Stomach (tissue), 8 donors: ENCODE measurements at regions not wholly inside any gene's neighbourhood (a gene's known extent, or its start where the extent isn't known, plus 50 kb on each side); places are given as distances from the start of the nearest gene placed in this dataset.

ENCODE experiments used
- DNase-seq, 2 donors: peaks; one replicate each; pipeline versions ENCODE4 v3.0.0 to v3.0.0-alpha.2; 2013 to 2019
- H3K27ac ChIP-seq, 5 donors: fragments of 200-600 bp in 4 of 5; sonication (generic) in 4 of 5; one replicate each; pipeline ENCODE4 v1.5.1; 2013 to 2019; ENCODE audit warnings: mild to moderate bottlenecking in 1 of 5, moderate library complexity in 1 of 5
- H3K27me3 ChIP-seq, 3 donors: fragments of 200-600 bp; sonication (generic); one replicate each; pipeline ENCODE4 v1.5.1; 2017 to 2019; ENCODE audit warnings: mixed run types in 1 of 3
- H3K36me3 ChIP-seq, 4 donors: fragments of 200-600 bp; sonication (generic); 1 replicate in 3 of 4; 2 replicates in 1 of 4; pipeline ENCODE4 v1.5.1; 2016 to 2019
- H3K4me1 ChIP-seq, 4 donors: fragments of 200-600 bp; sonication (generic); one replicate each; pipeline ENCODE4 v1.5.1; 2016 to 2019
- H3K4me3 ChIP-seq, 4 donors: fragments of 200-600 bp; sonication (generic) in 3 of 4; one replicate each; pipeline ENCODE4 v1.5.1; 2016 to 2019; ENCODE audit warnings: mild to moderate bottlenecking in 1 of 4
- H3K9me3 ChIP-seq, 4 donors: fragments of 200-600 bp; sonication (generic); one replicate each; pipeline ENCODE4 v1.5.1; 2016 to 2019
- CTCF ChIP-seq, 7 experiments: fragments of 450-650 bp in 4 of 7; fragments of 200-600 bp in 3 of 7; sonication (generic) in 3 of 7; IDR thresholded peaks; one replicate each; pipeline ENCODE4 v1.5.1; 2016 to 2019; ENCODE audit warnings: antibody characterized with exemption in 7 of 7, control low read depth in 2 of 7, mild to moderate bottlenecking in 1 of 7
- EP300 ChIP-seq: sonication (generic); formaldehyde crosslinking; IDR thresholded peaks from one replicate; pipeline ENCODE4 v1.6.1; 2017; ENCODE audit warnings: antibody characterized with exemption
- POLR2A ChIP-seq, 4 donors: fragments of 450-650 bp; IDR thresholded peaks; one replicate each; pipeline ENCODE4 v1.6.1; 2016; ENCODE audit warnings: antibody characterized with exemption in 4 of 4, control low read depth in 2 of 4, mild to moderate bottlenecking in 1 of 4, moderate library complexity in 1 of 4
- POLR2AphosphoS5 ChIP-seq, 3 donors: sonication (generic); formaldehyde crosslinking; IDR thresholded peaks; one replicate each; pipeline ENCODE4 v1.6.1; 2016; ENCODE audit warnings: antibody characterized with exemption in 3 of 3
- WGBS, 5 donors: extraction: QIAGEN DNeasy Blood & Tissue Kit in 3 of 5; methylation state at CpG; one replicate each; pipeline versions ENCODE4 v1.1.5 to v1.1.7; 2013 to 2018; 5-methylcytosine and 5-hydroxymethylcytosine counted together
- intact Hi-C: fragments of 100-400 bp; cut with DNase I; formaldehyde crosslinking; loops from one replicate; pipeline ENCODE4 v1.15.1; 2023; ENCODE audit warnings: low total_unique reads
- donor health status: healthy with polysubstance abuse.
- donor health status: Bipolar disorder and iron deficiency.
- donor health status: healthy.

- Histone ChIP-seq H3K4me1 (no peaks in the 10 kb centered on the region), H3K27me3 (no peaks in the 10 kb centered on the region), H3K9me3 (no peaks in the 10 kb centered on the region), H3K4me3 (no peak overlapping the region), H3K36me3 (no peaks in the 10 kb centered on the region), H3K27ac (no peak overlapping the region)
- intact Hi-C loops: no loop called here
- no peak for TF ChIP-seq EP300
- TF ChIP-seq CTCF (IDR thresholded peaks at IDR 0.05): no peak
- no peak for TF ChIP-seq POLR2AphosphoS5 (IDR thresholded peaks at IDR 0.05)
- TF ChIP-seq POLR2A (IDR thresholded peaks at IDR 0.05): no peak
- 42 to 79% (median 53%) methylated on average over 1 of the region's 1 CpG for WGBS, 5 donors
- peak in 1 of 2 donors; percentile 26 for DNase-seq
Measured at GRCh38 chr14:83153081-83153480, 1619.4 kb upstream of the SEL1L start.

- H3K36me3 ChIP-seq: no peaks in the 10 kb centered on the region
- DNase-seq: no peak
- no peaks in the 10 kb centered on the region for H3K9me3 ChIP-seq
- WGBS, 5 donors: 69 to 83% (median 76%) methylated on average over 5 of the region's 5 CpGs
- intact Hi-C loops: no loop called here
- no peak for TF ChIP-seq POLR2A (IDR thresholded peaks at IDR 0.05)
- no peak for TF ChIP-seq POLR2AphosphoS5 (IDR thresholded peaks at IDR 0.05)
- no peak for TF ChIP-seq EP300
- H3K27me3 ChIP-seq: no peaks in the 10 kb centered on the region
- no peak overlapping the region for H3K4me3 ChIP-seq
- H3K4me1 ChIP-seq: no peaks in the 10 kb centered on the region
- H3K27ac ChIP-seq: no peak overlapping the region
Measured at GRCh38 chr14:83162361-83162929, 1628.8 kb upstream of the SEL1L start.

- Histone ChIP-seq H3K36me3 (no peaks in the 10 kb centered on the region), H3K4me3 (no peak overlapping the region), H3K27ac (no peak overlapping the region), H3K9me3 (no peaks in the 10 kb centered on the region), H3K27me3 (no peaks in the 10 kb centered on the region), H3K4me1 (no peaks in the 10 kb centered on the region)
- DNase-seq: no peak
- TF ChIP-seq EP300 (no peak), CTCF (IDR thresholded peaks at IDR 0.05) (no peak), POLR2AphosphoS5 (IDR thresholded peaks at IDR 0.05) (no peak), POLR2A (IDR thresholded peaks at IDR 0.05) (no peak)
- intact Hi-C loops: no loop called here
- WGBS, 5 donors: 43 to 64% (median 56%) methylated on average over 4 of the region's 4 CpGs
Measured at GRCh38 chr14:83163016-83163415, 1629.4 kb upstream of the SEL1L start.

- TF ChIP-seq POLR2AphosphoS5 (IDR thresholded peaks at IDR 0.05) (no peak), CTCF (IDR thresholded peaks at IDR 0.05) (no peak), POLR2A (IDR thresholded peaks at IDR 0.05) (no peak), EP300 (no peak)
- H3K4me1 ChIP-seq: no peaks in the 10 kb centered on the region
- H3K9me3 ChIP-seq: no peaks in the 10 kb centered on the region
- no peak for DNase-seq
- H3K4me3 ChIP-seq: no peak overlapping the region
- no peaks in the 10 kb centered on the region for H3K27me3 ChIP-seq
- 54 to 76% (median 69%) methylated on average over 6 of the region's 6 CpGs for WGBS, 5 donors
- H3K27ac ChIP-seq: no peak overlapping the region
- no peaks in the 10 kb centered on the region for H3K36me3 ChIP-seq
- intact Hi-C loops: no loop called here
Measured at GRCh38 chr14:83164016-83164415, 1630.4 kb upstream of the SEL1L start.

- no peaks in the 10 kb centered on the region for H3K4me1 ChIP-seq
- intact Hi-C loops: no loop called here
- no peaks in the 10 kb centered on the region for H3K36me3 ChIP-seq
- no peak for DNase-seq
- H3K9me3 ChIP-seq: no peaks in the 10 kb centered on the region
- TF ChIP-seq POLR2A (IDR thresholded peaks at IDR 0.05): no peak
- no peak for TF ChIP-seq POLR2AphosphoS5 (IDR thresholded peaks at IDR 0.05)
- TF ChIP-seq EP300: no peak
- TF ChIP-seq CTCF (IDR thresholded peaks at IDR 0.05): no peak
- WGBS, 5 donors: 38 to 46% (median 39%) methylated on average over 1 of the region's 1 CpG
- H3K27ac ChIP-seq: no peak overlapping the region
- H3K27me3 ChIP-seq: no peaks in the 10 kb centered on the region
- no peak overlapping the region for H3K4me3 ChIP-seq
Measured at GRCh38 chr14:83164591-83164990, 1630.9 kb upstream of the SEL1L start.
